Fibroblast of mammary gland (primary cell): ENCODE measurements at regions not wholly inside any gene's neighbourhood (a gene's known extent, or its start where the extent isn't known, plus 50 kb on each side); places are given as distances from the start of the nearest gene placed in this dataset.

Source experiments
- DNase-seq: peaks from one replicate; pipeline ENCODE4 v3.0.0-alpha.2; 2010; ENCODE audit warnings: low read depth
- H3K4me3 ChIP-seq: 2 replicates; pipeline ENCODE4 v1.5.1; 2011; ENCODE audit warnings: low read depth, mild to moderate bottlenecking, low read length, moderate library complexity; ENCODE audit not compliant: control insufficient read depth
- CTCF ChIP-seq: conservative IDR thresholded peaks from 2 replicates; pipeline ENCODE4 v1.5.1; 2011; ENCODE audit warnings: low read depth, low read length, inconsistent platforms; ENCODE audit not compliant: control insufficient read depth, insufficient read depth

GRCh38 chr12:45654002-45654665 is 75.4 kb upstream of the ARID2 start:
- no peak for TF ChIP-seq CTCF
- no peak for DNase-seq
- H3K4me3 ChIP-seq = no peak overlapping the region

GRCh38 chr12:45655186-45655585 is 74.3 kb upstream of the ARID2 start:
- peak; percentile 24 for DNase-seq
- TF ChIP-seq CTCF = no peak
- no peak overlapping the region for H3K4me3 ChIP-seq

- DNase-seq = no peak
- no peak for TF ChIP-seq CTCF
- no peak overlapping the region for H3K4me3 ChIP-seq
Observed at GRCh38 chr12:45655743-45656142, 73.8 kb upstream of the ARID2 start.

GRCh38 chr12:45658020-45658419 is 71.5 kb upstream of the ARID2 start:
- no peak for TF ChIP-seq CTCF

GRCh38 chr12:45660330-45660729 is 69.2 kb upstream of the ARID2 start:
- peak; percentile 82 for DNase-seq
- H3K4me3 ChIP-seq = no peak overlapping the region
- no peak for TF ChIP-seq CTCF

More at GRCh38 chr12:45658020-45658419, 71.5 kb upstream of the ARID2 start:
- no peak overlapping the region for H3K4me3 ChIP-seq
- DNase-seq = no peak

GRCh38 chr12:45663455-45663854 is 66.1 kb upstream of the ARID2 start:
- H3K4me3 ChIP-seq = no peak overlapping the region
- no peak for TF ChIP-seq CTCF
- DNase-seq = no peak

GRCh38 chr12:45665941-45666340 is 63.6 kb upstream of the ARID2 start:
- no peak for TF ChIP-seq CTCF
- DNase-seq = peak; percentile 7
- H3K4me3 ChIP-seq = no peak overlapping the region
